NCI-H2227 (cell line): ENCODE measurements at regions not wholly inside any gene's neighbourhood (a gene's known extent, or its start where the extent isn't known, plus 50 kb on each side); places are given as distances from the start of the nearest gene placed in this dataset.
A peak's percentile ranks its signal among the peaks of the same experiment; 100 is the strongest.

Source experiments
- DNase-seq: peaks from one replicate; lab custom pipeline; 2025; ENCODE audit not compliant: unreplicated experiment; lab: John Stamatoyannopoulos, UW

GRCh38 chr18:61989138-61989537, 96.3 kb upstream of the RNF152 start:
- no peak for DNase-seq

DNA sequence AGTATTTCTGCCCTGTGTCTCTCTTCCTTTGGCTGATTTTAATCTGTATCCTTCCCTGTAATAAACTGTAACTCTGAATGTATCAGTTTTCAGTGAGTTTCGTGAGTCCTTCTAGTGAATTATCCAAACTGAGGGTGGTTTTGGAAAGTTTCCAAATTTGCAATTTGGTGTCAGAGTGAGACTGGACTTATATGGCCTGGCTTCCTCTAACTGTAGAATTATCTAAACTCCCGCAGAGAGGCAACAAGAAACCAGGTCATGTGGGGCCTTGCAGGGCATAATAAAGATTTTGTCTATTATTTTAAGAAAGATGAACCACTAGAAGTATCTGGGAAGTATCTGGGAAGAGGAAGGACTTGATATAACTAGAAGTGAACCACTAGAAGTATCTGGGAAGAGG, 95.3 kb upstream of the RNF152 start:
- DNase-seq = peak; percentile 56

DNA sequence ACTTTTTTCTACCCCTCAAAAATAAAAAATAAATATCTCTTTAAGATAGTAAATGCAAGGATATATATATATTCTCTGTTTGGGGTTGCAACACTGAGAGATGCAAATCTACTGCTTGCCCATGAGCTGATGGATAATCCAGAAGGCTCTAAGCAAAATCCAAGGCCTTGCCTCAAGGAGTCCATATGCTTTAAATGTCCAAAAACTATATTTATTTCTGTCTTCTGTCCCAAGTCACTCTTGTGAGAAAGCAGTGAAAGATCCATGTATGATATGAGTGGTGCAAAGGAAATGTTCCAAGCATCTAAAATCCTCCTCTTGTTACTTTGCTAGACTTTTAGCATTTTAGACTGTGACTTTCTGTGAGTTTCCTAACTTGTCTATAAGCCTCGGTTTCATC, 92.9 kb upstream of the RNF152 start:
- no peak for DNase-seq

GRCh38 chr18:61984349-61984748, 91.5 kb upstream of the RNF152 start:
- no peak for DNase-seq

DNA sequence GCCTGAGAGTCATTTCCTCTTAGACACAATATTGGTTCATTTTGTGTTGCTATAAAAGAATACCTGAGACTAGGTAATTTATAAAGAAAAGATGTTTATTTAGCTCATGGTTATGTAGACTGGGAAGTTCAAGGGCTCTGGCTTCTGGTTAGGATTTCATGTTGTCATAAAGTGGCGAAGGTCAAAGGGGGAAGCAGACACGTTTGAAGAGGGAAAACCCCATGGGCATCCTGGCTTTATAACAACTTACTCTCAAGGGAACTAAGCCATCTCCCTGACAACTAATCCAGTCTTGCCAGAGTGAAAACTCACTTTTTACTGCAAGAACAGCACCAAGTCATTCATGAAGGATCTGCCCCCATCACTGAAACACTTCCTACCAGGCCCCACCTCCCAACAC, 89.7 kb upstream of the RNF152 start:
- DNase-seq = no peak

DNA sequence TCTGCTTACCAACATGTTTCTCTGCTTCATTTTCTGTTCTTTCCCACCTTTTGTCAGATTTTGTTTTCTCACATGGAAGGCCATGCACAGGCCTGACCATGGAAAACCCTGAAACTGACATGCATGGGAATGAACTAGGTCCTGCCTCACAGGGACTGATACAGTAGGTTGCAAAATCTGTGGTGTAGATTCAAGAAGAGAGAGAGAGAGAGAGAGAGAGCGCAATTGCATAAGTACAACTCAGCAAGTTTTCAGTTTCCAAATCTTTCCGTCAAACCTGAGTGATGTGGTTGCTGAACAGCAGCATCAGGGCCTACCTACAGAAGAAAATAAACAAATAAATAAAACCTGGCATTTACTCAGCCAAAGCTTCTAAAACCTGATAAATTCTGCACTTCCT, 87.5 kb upstream of the RNF152 start:
- no peak for DNase-seq

DNA sequence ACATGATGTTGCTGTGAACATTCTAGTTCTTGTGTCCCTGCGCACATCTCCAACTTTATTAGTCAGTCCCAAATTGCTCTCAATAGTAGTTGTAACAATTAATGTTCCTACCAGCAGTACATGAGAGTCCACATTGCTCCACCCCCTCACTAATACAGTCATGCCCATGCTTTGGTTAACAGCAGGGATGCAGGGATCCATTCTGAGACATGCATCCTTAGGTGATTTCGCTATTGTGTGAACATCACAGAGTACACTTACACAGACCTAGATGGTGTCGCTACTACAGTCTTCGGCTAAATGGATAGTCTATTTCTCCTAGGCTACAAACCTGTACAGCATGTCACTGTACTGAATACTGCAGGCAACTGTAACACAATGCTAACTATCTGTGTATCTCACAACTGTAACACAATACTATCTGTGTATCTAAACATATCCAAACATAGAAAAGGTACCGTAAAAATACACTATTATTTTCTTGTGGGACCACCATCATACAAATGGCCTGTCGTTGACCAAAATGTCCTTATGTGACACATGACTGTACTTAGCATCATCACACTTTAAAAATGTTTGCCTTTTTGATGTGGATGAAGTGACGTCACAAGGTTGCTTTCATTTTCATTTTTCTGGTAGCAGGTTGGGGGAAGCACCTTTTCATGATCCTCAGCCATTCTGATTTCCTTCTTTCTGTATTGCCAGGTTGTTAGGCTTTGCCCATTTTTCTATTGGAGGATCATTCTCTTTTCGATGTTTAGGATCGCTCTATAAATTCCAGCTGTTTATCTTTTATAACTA, 82.9 kb upstream of the RNF152 start:
- DNase-seq = no peak

DNA sequence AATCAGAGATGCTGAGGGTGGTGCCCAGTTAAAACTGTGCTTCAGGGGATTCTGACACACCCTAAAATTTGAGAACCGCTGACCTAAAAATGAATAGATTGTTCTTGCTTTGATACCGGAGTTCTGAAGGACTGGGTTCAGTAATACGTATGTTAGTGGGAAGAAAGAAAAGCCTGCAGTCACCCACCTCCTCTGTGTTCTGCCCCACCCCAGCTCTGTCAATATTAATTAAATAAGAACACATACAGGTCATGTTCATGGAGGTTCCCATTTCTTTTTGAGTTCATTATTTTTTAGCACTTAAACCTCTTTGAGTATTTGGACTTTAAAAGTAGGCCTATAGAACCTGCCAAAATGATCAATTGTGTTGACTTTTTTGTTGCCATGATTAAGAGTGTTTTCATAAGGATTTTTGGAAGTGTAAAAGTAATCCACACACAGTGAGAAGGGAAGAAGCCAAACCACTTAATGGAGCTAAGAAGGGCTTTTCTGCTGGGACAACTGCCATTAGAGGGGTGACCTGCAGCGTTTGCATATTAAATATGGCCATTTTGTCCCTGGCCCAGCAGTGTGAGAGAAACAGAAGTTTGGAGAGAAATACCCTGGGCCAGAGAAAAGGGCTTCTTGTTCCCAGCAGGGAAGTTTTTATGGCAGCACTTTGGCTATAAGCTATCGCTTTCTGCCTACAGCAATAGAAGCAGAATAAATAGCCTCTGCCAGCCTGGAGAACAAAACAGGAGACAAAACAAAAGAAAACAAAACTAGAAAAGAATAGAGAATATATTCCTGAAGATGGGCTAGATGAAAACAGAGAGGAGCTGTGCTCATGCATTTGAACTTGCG, 80.7 kb upstream of the RNF152 start:
- DNase-seq = no peak

DNA sequence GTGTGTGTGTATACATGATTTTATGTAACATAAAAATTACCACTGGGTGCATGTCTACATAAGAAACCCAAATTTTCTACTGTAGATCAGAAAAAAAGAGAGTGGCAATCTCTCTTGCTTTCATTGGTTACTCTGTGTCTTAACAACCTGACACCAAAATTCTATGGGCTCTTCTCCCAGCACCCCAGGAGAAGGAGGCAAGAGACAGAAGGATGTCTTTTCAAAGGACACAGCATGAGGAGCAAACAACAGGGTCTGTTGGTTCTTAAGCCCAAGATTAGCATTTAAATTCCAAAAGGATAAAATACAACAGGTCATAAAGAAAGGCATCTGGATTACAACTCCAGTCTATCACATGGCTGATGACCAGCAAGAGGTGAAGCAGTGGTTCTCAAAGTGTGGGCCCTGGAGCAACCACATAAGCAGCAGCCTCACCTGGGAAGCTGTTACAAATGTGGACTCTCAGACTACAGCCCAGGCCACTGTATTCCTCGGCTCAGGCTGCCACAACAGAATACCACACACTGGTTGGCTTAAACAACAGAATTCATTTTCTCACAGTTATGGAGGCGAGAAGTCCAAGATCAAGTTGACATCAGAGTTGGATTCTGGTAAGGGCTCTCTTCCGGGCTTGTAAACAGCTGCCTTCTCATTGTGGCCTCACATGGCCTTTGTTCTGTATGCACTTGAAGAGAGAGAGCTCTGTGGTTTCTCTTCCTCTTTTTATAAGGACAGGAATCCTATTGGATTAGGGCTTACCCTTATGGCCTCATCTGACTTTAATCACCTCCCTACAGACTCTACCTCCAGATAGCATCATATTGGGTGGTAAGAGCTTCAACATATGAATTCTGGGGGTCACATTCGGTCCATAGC, 79.8 kb upstream of the RNF152 start:
- no peak for DNase-seq

DNA sequence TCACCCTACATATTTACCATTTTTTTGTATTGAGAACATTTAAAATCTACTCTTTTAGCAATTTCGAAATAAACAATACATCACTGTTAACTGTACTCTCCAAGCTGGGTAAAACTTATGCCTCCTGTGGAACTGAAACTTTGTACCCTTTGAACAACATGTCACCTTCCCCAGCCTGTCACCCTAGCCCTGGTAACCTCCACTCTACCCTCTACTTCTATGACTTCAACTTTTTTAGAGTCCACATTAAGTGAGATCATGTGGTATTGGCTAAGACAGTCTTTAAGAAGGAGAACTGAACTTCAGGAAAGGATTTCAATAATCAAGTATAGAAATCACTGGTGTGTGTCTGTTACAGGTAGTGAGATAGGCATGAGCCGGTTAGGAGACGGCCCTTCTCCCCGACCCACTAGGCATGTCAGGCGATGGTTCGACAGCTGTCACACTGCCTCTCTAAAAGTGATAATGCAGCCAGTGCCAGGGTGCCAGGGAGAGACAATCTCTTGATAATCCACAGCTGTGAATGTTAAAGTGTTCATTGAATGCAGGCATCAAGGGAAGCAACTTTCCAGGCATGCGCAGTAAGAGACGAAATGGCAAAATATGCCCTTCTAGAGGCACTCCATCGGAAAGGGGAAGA, 74.6 kb upstream of the RNF152 start:
- no peak for DNase-seq

GRCh38 chr18:61965311-61965710, 72.5 kb upstream of the RNF152 start:
- no peak for DNase-seq

DNA sequence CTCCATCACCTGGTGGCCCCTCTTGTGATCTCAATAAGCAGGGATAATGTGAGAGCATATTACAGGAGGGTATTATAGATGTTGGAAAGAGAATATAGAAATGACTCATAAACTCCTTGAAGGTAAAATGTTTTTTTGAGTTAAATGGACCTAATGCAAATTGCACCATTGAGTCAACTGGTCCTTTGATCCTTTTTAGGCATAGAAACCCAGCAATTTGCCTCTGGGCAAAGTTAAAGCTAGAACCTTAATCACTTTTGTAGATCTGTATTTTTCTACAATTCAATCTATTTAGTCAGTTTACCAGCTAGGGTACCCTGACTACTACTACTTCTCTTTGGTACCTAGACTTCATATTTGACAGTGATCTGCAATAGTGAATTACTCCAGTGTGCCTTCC, 71.8 kb upstream of the RNF152 start:
- DNase-seq = no peak

DNA sequence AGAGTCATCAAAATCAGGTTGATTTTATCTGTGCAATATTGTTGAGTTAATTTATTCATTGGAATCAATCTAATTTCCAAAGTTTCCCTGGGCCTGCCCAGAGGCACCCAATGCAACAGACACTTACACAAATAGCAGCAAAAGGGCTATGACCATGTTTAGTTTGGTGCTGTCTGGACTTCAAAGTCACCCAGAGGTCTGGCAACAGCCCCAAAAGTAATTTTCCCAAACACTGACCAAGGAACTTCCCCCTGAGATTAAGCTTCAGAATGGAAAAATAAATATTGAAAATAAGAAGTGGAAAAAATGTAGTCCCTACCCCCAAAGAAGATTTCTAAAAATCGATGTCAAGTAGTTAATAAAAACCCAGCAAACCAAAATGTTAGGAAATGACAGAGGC, 70.9 kb upstream of the RNF152 start:
- DNase-seq = no peak

DNA sequence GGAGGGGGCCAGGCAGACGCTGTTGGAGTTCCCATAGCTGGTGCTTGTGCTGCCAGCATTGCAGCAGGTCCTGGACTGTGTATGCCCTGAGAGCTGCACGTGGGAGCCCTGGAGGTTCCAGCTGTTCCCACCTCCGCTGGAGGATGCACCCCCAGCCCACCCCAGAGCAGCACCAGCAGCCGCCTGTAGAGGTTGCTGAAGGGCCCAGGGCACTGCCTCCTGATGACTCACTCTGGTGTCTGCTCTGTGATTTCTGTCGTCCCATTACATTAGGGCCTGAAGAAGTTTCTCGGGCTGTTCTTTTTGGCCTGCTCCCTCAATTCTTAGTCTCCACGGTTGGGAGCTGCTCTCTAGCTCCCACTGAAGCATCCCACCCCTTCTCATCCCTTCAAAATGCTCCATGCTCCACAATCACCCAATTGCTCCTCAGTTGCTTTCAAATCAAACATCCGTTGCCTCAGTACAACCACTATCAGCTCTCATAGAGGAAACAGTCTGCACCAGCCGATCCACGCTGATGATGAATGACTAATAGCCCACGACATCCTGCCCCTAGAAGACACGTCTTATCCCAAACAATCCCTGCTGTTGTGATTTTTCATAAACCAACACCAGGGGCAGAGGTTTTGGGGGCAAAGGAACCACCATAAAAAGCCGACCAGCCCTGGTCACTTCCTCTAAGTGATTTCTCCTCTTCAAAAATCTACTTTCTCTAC, 65.2 kb upstream of the RNF152 start:
- no peak for DNase-seq

- no peak for DNase-seq
Measured at GRCh38 chr18:61955644-61956043, 62.8 kb upstream of the RNF152 start.

GRCh38 chr18:61954096-61954746, 61.4 kb upstream of the RNF152 start:
- no peak for DNase-seq

- DNase-seq = no peak
Measured at GRCh38 chr18:61953641-61954040, 60.8 kb upstream of the RNF152 start.

DNA sequence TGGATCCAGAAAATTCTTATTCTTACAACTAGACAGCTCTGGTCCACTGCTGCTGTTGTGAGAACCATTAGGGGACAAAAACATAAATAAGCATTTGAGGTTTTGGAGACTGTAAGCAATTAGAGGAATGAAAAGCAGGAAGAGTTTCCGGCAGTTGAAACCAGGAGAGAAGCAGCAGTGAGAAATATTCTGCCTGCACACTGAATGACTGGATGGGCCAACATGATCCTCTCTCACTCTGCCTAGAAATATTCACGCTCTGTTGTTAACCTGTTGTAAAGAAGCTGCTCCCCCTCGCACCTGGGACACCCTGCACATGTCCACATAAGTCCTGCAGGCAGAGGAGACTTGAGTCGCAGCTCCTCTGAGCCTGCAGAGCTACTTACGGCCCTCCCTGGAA, 60.4 kb upstream of the RNF152 start:
- DNase-seq = no peak

- DNase-seq = no peak
Measured at GRCh38 chr18:61951396-61951795, 58.6 kb upstream of the RNF152 start.

GRCh38 chr18:61950371-61950770, 57.6 kb upstream of the RNF152 start:
- no peak for DNase-seq
